Progenitor cell of endocrine pancreas (in vitro differentiated cells): ENCODE measurements at regions not wholly inside any gene's neighbourhood (a gene's known extent, or its start where the extent isn't known, plus 50 kb on each side); places are given as distances from the start of the nearest gene placed in this dataset.
"Not testable (repeated sequence)": the region's sequence is repeated elsewhere in the genome, so short reads cannot be mapped to it uniquely, and the experiment has no call there.

Source experiments
- DNase-seq: peaks from one replicate; pipeline ENCODE4 v3.0.0; 2021; ENCODE audit warnings: low spot score; ENCODE audit not compliant: unreplicated experiment
- H3K27ac Mint-ChIP-seq: 2 replicates; pipeline ENCODE4 v1.8.0; 2021; ENCODE audit warnings: mild to moderate bottlenecking, moderate library complexity, mixed read lengths
- H3K27me3 Mint-ChIP-seq: 2 replicates; pipeline ENCODE4 v1.8.0; 2021; ENCODE audit warnings: mixed read lengths
- H3K36me3 Mint-ChIP-seq: 2 replicates; pipeline ENCODE4 v1.8.0; 2022; ENCODE audit warnings: mixed read lengths; ENCODE audit not compliant: insufficient read depth
- H3K4me1 Mint-ChIP-seq: 2 replicates; pipeline ENCODE4 v1.8.0; 2021; ENCODE audit warnings: low read depth, mixed read lengths
- H3K4me3 Mint-ChIP-seq: 2 replicates; pipeline ENCODE4 v1.8.0; 2021; ENCODE audit warnings: low read depth, mild to moderate bottlenecking, moderate library complexity, mixed read lengths
- H3K9me3 Mint-ChIP-seq: 2 replicates; pipeline ENCODE4 v1.8.0; 2021; ENCODE audit warnings: low read depth, mixed read lengths
- CTCF ChIP-seq: fragments of 200-600 bp; sonication (generic); IDR thresholded peaks from one replicate; pipeline ENCODE4 v1.5.0; 2021; ENCODE audit warnings: antibody characterized with exemption, mild to moderate bottlenecking; ENCODE audit not compliant: unreplicated experiment

- TF ChIP-seq CTCF = no peak
- no peak for DNase-seq
- H3K36me3 Mint-ChIP-seq = no peaks in the 10 kb centered on the region
- H3K4me1 Mint-ChIP-seq = no peaks in the 10 kb centered on the region
- H3K27me3 Mint-ChIP-seq = no peaks in the 10 kb centered on the region
- peaks cover 1% of the 10 kb centered on the region for H3K9me3 Mint-ChIP-seq
- H3K27ac Mint-ChIP-seq = no peak overlapping the region
- no peak overlapping the region for H3K4me3 Mint-ChIP-seq
These were observed 150.1 kb upstream of the FHIT start for GRCh38 chr3:61401359-61401758.

- Mint-ChIP-seq H3K36me3 (no peaks in the 10 kb centered on the region), H3K27ac (no peak overlapping the region), H3K9me3 (no peaks in the 10 kb centered on the region), H3K4me3 (no peak overlapping the region), H3K4me1 (peaks cover 7% of the 10 kb centered on the region), H3K27me3 (no peaks in the 10 kb centered on the region)
- no peak for DNase-seq
- TF ChIP-seq CTCF = no peak
These were observed 154.0 kb upstream of the PTPRG start for GRCh38 chr3:61407397-61407796.

DNA sequence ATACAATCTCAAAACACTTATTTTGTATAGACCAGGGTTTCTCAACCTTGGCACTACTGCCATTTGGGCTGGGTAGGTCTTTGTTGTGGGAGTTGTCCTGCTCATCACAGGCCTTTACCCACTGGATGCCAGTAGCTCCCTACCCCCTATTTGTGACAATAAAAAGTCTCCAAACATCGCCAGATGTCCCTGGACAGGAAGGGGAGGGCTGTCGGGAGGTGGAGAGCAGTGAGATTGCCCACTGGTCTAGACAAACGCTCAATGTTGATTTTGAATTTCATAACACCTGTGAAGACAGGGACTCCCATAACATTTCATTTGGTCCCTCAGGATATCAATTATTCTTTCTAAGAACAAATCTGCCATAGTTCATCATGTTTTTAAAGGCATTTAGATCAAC, 151.7 kb upstream of the PTPRG start:
- Mint-ChIP-seq H3K9me3 (peaks cover 3% of the 10 kb centered on the region), H3K36me3 (no peaks in the 10 kb centered on the region), H3K4me3 (no peak overlapping the region), H3K27ac (no peak overlapping the region), H3K4me1 (peaks cover 9% of the 10 kb centered on the region), H3K27me3 (no peaks in the 10 kb centered on the region)
- no peak for TF ChIP-seq CTCF
- no peak for DNase-seq

DNA sequence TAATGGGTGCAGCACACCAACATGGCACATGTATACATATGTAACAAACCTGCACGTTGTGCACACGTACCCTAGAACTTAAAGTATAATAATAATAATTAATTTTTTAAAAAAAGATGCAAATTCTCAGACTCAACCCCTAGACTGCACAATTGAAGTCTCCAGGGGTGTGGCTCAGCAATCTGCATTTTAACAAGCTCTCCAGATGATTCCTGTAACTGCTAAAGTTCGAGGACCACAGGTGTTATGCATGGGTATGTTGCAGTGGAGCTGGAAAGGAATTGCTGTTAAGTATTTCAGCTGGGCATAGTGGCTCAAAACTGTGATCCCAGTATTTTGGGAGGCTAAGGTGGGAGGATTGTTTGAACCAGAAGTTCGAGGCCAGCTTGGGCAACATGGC, 151.0 kb upstream of the PTPRG start:
- H3K27me3 Mint-ChIP-seq, H3K4me3 Mint-ChIP-seq, H3K27ac Mint-ChIP-seq, H3K4me1 Mint-ChIP-seq, H3K9me3 Mint-ChIP-seq, DNase-seq, H3K36me3 Mint-ChIP-seq: not testable (repeated sequence)

GRCh38 chr3:61411009-61411662, 150.2 kb upstream of the PTPRG start:
- H3K27me3 Mint-ChIP-seq = no peaks in the 10 kb centered on the region
- no peak for DNase-seq
- no peak for TF ChIP-seq CTCF
- H3K9me3 Mint-ChIP-seq = peaks cover 3% of the 10 kb centered on the region
- H3K27ac Mint-ChIP-seq = no peak overlapping the region
- H3K4me1 Mint-ChIP-seq = peaks cover 9% of the 10 kb centered on the region
- H3K36me3 Mint-ChIP-seq = no peaks in the 10 kb centered on the region
- H3K4me3 Mint-ChIP-seq = no peak overlapping the region

DNA sequence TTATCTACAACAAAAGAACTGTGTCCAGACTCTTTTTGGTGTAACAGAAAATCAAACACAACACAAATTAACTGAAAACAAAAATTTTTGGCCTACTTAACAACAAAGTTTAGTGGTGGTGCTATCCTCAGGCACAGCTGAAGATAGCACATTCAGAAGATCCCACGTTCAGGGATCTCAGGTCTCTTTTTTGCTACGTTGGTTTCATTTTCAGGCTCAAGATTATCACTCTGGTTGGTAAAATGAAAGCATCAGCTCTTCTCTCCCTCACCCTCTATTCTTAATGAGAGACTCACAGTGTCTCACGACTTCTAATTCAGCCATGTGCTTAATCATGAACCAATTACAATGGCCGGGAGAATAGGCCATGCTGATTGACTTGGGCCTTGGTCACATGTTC, 146.9 kb upstream of the PTPRG start:
- Mint-ChIP-seq H3K27ac (no peak overlapping the region), H3K4me1 (peaks cover 9% of the 10 kb centered on the region), H3K27me3 (no peaks in the 10 kb centered on the region), H3K4me3 (no peak overlapping the region), H3K36me3 (no peaks in the 10 kb centered on the region), H3K9me3 (peaks cover 3% of the 10 kb centered on the region)
- DNase-seq = no peak
- TF ChIP-seq CTCF = no peak
